ENCODE measurements at regions not wholly inside any gene's neighbourhood (a gene's known extent, or its start where the extent isn't known, plus 50 kb on each side); places are given as distances from the start of the nearest gene placed in this dataset.

DNA sequence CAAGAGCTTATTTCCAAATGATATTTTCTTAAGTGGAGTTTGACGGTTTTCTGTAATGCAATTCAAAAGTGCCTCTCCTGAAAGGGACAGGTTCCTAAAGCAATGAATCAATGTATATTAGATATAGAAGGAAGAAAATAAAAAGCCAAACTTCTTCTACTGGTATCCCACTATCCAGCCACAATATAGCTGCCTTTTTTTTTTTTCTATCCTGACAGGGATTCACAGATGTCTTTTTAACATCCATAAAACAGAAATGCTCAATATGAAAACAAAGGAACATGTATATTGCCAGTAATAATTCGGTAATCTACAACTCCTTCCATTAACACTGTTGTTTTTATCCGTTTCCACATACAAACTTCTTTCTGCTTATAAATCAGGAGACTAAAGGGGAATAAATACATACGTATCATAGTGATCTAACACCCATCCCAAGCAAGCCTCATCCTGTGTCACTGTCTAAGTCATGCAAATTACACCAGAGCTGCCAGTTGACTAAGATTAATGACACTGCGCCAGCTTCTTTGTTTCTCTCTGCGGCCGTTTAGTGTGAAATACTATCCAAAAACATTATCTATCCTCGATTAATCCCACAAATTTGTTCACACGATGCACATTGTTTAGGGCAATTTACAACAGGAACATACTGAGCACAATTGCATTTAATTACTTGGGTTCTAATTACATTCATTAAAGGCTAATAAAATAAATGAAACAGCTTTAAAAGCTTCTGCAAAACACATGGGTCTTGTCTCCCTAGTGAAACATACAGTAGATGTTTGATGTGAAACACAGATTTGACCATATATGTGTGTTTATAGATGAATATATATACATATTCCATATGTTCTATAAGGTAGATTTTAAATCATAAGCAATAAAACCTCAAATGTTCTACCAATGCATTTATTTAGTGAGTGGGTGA is 51.9 kb upstream of the CDIN1 start:
- Histone ChIP-seq H3K27me3 (ENCODE audit: control insufficient read depth in 1 of 2, insufficient read depth in 2 of 2, low read length in 2 of 2) (peaks cover 0 to 21% of the 10 kb centered on the region in 2 experiments; a peak in 2 of 5 replicates), H3K9ac (ENCODE audit: insufficient read depth, low read depth, low read length) (no peak overlapping the region), H3K36me3 (replicated peaks in 1 of 2; ENCODE audit: control insufficient read depth in 1 of 2, insufficient read depth in 2 of 2, low read length in 2 of 2) (no peaks in the 10 kb centered on the region), H4K20me1 (ENCODE audit: insufficient read depth, low read length) (no peaks in the 10 kb centered on the region), H2AFZ (ENCODE audit: low read length) (no peak overlapping the region), H3K79me2 (ENCODE audit: insufficient read depth, low read length) (no peaks in the 10 kb centered on the region), H3K4me1 (ENCODE audit: insufficient read depth, low read length) (no peaks in the 10 kb centered on the region), H3K9me3 (ENCODE audit: low read length) (no peaks in the 10 kb centered on the region), H3K4me3 (replicated peaks in 1 of 3; ENCODE audit: insufficient read depth in 1 of 3, low read depth in 2 of 3, low read length in 3 of 3) (no peak overlapping the region), H3K4me2 (ENCODE audit: low read depth, low read length) (no peak overlapping the region), H3K27ac (ENCODE audit: extremely low read length, insufficient read depth, low read length) (no peak overlapping the region)
- ATAC-seq (no peak), FAIRE-seq (no peak), DNase-seq (ENCODE audit: low spot score) (no peak)
- BruUV-seq (replicated peaks) = no TSS peak
- POLR2A ChIA-PET = no interaction called here
- intact Hi-C loops (cut with micrococcal nuclease; ENCODE audit: unreplicated experiment) (no loop called here), in situ Hi-C loops (cut with HindIII; ENCODE audit: extremely low pct_ligation_motif_present, low pct_unique_long_range_greater_than_20kb) (no loop called here)
- 31% methylated on average over 9 of the region's 9 CpGs for WGBS (ENCODE audit: low lambda C conversion rate)
- TF ChIP-seq HOXD1 (CRISPR knock-in tag; IDR thresholded peaks at IDR 0.05) (no peak), SP4 (CRISPR knock-in tag; IDR thresholded peaks at IDR 0.05) (no peak), TAF1 (CRISPR knock-in tag; IDR thresholded peaks at IDR 0.05) (no peak), MIER2 (CRISPR knock-in tag; IDR thresholded peaks at IDR 0.05) (no peak), ZNF432 (CRISPR knock-in tag; IDR thresholded peaks at IDR 0.05; ENCODE audit: borderline replicate concordance) (no peak), CREM (IDR thresholded peaks at IDR 0.05) (no peak), CREM (CRISPR knock-in tag; IDR thresholded peaks at IDR 0.05) (no peak), ZBTB42 (CRISPR knock-in tag; IDR thresholded peaks at IDR 0.05) (no peak), SMC3 (IDR thresholded peaks at IDR 0.05; ENCODE audit: low read length) (no peak), ZNF501 (CRISPR knock-in tag; IDR thresholded peaks at IDR 0.05) (no peak), NFATC3 (CRISPR knock-in tag; IDR thresholded peaks at IDR 0.05) (no peak), ZNF572 (CRISPR knock-in tag; IDR thresholded peaks at IDR 0.05) (no peak), ZC3H4 (CRISPR knock-in tag; IDR thresholded peaks at IDR 0.05; ENCODE audit: borderline replicate concordance) (no peak), ATF7-NPFF (CRISPR knock-in tag; IDR thresholded peaks at IDR 0.05; ENCODE audit: low read depth) (no peak)
- TF ChIP-seq, protein P1, sequence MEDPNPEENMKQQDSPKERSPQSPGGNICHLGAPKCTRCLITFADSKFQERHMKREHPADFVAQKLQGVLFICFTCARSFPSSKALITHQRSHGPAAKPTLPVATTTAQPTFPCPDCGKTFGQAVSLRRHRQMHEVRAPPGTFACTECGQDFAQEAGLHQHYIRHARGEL (CRISPR knock-in tag; IDR thresholded peaks at IDR 0.05) = no peak
- TF ChIP-seq, protein P2, sequence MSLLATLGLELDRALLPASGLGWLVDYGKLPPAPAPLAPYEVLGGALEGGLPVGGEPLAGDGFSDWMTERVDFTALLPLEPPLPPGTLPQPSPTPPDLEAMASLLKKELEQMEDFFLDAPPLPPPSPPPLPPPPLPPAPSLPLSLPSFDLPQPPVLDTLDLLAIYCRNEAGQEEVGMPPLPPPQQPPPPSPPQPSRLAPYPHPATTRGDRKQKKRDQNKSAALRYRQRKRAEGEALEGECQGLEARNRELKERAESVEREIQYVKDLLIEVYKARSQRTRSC (CRISPR knock-in tag; IDR thresholded peaks at IDR 0.05; ENCODE audit: low read depth) = no peak
- TF ChIP-seq, protein P3, sequence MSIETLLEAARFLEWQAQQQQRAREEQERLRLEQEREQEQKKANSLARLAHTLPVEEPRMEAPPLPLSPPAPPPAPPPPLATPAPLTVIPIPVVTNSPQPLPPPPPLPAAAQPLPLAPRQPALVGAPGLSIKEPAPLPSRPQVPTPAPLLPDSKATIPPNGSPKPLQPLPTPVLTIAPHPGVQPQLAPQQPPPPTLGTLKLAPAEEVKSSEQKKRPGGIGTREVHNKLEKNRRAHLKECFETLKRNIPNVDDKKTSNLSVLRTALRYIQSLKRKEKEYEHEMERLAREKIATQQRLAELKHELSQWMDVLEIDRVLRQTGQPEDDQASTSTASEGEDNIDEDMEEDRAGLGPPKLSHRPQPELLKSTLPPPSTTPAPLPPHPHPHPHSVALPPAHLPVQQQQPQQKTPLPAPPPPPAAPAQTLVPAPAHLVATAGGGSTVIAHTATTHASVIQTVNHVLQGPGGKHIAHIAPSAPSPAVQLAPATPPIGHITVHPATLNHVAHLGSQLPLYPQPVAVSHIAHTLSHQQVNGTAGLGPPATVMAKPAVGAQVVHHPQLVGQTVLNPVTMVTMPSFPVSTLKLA (IDR thresholded peaks at IDR 0.05) = no peak
- TF ChIP-seq, protein P4, sequence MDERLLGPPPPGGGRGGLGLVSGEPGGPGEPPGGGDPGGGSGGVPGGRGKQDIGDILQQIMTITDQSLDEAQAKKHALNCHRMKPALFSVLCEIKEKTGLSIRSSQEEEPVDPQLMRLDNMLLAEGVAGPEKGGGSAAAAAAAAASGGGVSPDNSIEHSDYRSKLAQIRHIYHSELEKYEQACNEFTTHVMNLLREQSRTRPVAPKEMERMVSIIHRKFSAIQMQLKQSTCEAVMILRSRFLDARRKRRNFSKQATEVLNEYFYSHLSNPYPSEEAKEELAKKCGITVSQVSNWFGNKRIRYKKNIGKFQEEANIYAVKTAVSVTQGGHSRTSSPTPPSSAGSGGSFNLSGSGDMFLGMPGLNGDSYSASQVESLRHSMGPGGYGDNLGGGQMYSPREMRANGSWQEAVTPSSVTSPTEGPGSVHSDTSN (CRISPR knock-in tag; IDR thresholded peaks at IDR 0.05) = no peak
- TF ChIP-seq, protein P5, sequence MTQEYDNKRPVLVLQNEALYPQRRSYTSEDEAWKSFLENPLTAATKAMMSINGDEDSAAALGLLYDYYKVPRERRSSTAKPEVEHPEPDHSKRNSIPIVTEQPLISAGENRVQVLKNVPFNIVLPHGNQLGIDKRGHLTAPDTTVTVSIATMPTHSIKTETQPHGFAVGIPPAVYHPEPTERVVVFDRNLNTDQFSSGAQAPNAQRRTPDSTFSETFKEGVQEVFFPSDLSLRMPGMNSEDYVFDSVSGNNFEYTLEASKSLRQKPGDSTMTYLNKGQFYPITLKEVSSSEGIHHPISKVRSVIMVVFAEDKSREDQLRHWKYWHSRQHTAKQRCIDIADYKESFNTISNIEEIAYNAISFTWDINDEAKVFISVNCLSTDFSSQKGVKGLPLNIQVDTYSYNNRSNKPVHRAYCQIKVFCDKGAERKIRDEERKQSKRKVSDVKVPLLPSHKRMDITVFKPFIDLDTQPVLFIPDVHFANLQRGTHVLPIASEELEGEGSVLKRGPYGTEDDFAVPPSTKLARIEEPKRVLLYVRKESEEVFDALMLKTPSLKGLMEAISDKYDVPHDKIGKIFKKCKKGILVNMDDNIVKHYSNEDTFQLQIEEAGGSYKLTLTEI (CRISPR knock-in tag; conservative IDR thresholded peaks at IDR 0.05) = no peak
- CTCF ChIA-PET (ENCODE audit: low intra/inter-chr PET ratio, low total read pairs) = no interaction called here

Data from HepG2 (cell line).